Stimulated activated CD4-positive, alpha-beta T cell treated with anti-CD3 and anti-CD28 coated beads, TNF-alpha, amount 100 ng/mL, for 24 hours (primary cell): ENCODE measurements at regions not wholly inside any gene's neighbourhood (a gene's known extent, or its start where the extent isn't known, plus 50 kb on each side); places are given as distances from the start of the nearest gene placed in this dataset.
"Not testable (repeated sequence)": the region's sequence is repeated elsewhere in the genome, so short reads cannot be mapped to it uniquely, and the experiment has no call there.

ENCODE experiments used
- DNase-seq, 3 experiments: peaks; one replicate each; pipeline ENCODE4 v3.0.0-alpha.2; 2020; ENCODE audit warnings: low read depth in 3 of 3

DNA sequence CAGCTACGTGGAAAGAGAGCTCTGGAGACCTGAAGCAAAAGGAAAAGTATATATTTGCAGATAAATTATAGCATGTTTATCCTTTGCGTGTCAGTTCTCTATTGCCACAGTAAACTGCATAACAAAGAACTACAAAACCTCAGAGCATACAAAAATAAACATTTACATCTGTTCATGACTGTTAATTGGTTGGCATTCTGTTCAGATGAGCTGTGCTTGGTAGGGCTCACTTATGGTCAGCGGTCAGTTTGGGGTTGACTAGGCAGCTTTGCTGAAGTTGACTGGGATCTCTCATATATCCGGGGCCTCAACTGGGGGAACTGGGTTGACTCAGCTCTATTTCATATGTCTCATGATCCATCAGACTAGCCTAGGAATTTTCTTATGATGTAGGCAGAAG is 257.7 kb downstream of the TLE1 start:
- DNase-seq: no peak

DNA sequence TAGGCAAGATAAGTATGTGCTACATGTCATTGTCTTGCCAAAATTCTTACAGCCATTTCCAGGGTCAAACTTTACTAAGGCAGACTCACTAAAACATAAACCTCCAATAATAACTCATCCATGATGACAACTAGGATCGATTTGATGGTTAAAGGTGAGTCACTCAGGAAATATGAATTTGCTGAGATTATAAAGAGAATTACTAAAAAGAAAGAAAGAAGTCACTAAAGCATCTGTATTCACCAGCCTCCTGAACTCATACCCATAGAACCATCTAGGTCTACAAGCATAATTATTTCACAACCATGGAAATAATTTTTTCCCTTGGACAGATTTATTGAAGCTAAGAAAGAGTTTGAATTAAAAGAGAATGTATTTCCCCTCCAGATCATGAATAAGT is 258.6 kb downstream of the TLE1 start:
- DNase-seq: no peak

DNA sequence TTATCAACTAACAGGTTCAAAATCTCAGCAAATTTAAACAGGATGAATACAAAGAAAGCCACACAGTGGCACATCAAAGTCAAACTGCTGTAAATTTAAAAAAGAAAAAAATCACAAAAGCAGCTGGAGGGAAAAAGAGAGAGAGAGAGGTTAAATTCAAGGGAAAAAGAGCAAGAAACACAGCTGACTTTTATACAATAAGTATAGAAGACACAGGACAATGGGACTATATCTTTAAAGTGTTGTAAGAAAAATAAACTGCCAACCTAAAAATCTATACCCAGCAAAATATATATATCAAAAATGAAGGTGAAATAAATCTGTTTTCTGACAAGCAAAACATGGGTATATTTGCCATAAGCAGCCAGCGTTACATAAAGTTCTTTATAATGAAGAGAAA is 261.5 kb downstream of the TLE1 start:
- no peak for DNase-seq

DNA sequence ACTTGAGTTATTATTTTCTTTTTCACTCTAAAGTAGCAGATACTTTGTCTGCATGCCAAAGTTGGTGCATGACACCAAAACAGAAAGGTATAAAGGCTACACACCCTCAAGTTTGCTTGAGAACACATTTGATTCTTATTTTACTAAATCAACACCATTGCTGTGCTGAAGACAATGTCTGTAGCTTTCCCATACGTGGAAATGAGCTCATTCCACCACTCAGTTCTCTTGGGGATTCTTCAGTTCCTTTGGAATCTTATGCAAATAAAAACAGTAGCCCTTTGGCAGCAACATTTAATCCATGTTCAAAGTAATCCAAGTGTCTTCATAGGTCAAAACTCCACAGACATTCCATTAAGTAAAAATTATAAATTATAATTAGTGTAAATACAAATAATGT is 264.9 kb downstream of the TLE1 start:
- DNase-seq: no peak

DNA sequence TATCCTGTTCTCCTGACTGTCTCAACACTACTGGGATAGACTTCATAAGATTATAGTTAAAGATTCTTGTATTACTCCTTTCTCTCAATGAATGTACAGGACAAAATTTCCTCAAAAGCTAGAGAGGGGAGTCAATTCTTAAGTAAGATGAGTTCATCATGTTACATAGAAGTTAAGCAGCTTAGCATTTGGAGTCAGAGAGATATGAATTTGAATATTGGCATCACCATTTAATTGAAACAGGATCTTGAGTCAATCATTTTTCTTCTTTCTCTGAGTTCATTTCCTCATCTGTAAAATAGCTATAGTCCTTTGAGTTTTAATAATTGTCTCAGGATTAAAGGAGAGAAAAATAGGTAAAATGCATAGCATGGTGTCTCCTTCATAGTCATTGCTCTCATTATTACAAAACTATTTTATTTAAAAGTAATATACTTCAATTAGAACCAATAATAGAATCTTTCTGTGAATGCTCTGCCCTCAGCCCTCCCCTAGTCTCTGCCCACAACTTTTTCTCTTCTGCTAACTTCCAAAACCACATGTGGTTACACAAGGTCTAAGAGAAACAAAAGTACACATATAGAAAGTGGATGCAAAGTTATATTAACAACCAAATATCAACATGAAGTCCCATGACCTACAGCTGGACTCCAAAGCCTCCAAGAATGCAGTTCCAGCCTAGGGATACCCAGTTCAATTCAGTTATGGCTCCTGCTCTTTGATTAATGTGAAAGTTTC is 265.6 kb downstream of the TLE1 start:
- DNase-seq: no peak

DNA sequence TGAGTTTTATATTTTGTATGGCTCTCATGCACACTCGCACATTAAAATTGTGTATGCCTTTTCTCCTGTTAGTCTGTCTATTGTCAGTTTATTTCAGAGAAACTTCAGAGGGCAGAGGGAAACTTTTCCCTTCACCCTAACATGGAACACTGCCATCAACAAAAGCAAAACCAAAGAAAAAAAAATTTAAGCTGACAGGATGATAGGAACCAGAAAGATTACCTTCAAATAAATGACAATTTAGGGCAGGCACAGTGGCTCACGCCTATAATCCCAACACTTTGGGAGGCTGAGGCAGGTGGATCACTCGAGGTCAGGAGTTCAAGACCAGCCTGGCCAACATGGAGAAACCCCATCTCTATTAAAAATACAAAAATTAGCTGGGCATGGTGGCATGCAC is 268.3 kb downstream of the TLE1 start:
- DNase-seq: not testable (repeated sequence)

DNA sequence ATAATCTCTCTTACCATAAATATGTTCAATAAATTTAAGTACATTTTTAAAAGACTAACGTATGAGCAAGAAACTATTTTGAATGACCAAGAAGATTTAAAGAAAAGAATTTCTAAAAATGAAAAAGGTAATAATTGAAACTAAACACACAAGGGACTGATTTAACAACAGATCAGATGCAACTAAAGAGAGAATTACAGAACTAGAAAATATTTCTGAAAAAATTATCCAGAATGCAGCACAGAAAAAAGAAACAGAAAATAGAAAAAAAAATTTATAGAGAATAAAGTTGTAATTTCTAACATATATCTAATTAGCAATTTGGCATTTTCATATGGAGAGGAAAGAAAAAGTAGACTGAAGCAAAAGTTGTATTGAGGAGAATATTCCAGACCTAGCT is 269.3 kb downstream of the TLE1 start:
- DNase-seq: no peak

DNA sequence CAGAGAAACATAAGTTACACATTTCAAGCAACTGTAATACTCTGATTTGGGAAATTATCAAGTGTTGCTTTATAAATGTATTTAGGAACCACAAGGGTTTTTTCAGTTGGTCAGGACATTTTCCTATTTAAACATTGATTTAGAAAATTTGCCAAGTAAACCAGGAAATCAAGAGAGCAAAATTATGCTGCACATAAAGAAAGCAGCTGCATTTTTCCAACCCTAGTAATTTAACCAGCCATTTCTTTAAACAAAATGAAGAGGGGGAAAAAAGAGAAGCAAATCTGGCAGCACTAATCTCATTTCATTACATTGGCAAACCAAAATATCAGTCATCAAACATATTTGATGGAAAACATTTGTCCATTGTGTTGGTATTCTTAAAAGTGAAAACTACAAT is 271.4 kb downstream of the TLE1 start:
- no peak for DNase-seq

DNA sequence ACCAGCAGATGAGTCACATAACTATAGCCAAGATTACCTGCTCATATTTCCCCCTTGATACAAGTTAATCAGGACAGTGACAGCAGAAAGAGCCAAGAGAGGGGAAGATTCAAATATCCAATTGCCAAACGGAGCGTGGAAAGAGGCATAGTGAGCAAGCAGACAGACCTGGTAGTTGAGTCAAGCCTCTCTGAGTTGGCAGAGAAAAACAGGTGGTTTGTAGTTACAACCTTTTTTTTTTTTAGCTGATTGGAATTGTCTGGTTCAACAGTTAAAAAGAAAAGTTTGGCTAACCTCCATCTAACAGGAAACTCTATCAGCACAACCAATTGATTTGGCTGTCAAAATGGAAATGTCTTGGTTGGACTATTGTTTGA is 272.1 kb downstream of the TLE1 start:
- no peak for DNase-seq

DNA sequence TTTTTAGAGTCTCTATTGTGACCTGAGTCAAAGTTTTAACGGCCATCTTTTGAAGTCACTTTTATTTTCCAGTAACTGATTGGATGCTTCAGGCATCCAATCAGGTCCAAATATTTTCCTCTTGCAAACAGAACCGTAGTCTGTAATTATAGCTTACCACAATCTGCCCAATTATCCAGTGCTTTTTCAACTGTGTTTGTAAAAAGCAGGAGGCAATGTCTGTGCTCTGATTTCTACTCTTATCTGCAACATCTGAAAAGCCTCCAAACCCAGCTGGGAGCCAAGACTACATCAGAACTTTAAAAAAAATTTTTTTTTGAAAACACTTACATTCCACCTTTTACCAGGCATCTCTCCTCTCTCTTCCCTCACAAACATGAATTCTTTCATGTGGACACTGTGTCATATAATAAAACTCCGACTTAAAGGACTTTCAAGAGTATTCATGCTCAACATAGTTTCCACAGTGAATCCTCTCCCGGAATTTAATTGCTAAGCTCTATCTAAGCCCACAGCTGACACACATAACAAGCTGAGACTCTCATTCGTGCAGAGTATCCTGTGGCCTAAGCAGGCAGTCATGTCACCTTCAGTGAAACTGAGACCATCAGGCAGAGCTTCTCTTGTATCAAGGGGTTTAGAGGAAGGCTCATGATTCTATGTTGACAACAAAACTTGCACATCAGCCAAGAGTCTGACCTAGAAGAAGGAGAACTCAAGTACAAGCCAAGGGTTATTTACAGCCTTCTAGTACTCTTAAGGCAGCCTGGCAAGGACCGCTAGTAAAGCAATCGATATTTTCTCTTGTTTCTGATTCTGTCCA is 272.7 kb downstream of the TLE1 start:
- no peak for DNase-seq

DNA sequence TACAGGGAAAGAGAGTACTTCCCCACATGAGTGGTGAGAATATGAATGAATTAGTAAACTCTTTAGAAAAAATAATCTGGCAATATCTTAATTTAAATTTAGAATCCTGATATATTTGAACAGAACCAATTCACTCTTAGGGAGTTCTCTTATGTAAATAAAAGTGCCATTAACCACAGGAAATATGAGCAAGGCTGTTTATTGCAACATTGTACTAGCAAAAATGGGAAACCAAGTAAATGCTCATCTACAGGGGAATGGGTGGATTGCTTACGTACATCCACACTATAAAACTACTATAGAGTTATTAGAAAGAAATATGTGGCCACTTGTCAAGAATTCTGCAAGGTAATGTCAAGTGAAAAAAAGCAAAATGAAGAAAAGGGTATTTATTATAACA is 274.5 kb downstream of the TLE1 start:
- no peak for DNase-seq

DNA sequence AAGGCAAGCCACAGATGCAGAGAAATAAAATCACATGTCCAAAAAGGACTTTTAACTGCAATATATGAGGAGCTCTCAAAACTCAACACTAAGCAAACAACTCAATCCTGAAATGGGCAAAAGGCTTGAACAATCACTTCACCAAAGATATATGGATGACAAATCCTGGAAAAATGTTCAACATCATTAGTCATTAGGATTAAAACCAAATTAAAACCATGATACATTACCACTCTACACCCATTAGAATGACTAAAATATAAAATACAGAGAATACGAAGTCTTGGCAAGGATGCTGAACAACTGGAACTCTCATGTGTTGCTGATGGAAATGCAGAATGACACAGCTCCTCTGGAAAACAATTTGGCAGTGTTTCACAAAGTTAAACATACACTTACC is 277.4 kb downstream of the TLE1 start:
- no peak for DNase-seq

DNA sequence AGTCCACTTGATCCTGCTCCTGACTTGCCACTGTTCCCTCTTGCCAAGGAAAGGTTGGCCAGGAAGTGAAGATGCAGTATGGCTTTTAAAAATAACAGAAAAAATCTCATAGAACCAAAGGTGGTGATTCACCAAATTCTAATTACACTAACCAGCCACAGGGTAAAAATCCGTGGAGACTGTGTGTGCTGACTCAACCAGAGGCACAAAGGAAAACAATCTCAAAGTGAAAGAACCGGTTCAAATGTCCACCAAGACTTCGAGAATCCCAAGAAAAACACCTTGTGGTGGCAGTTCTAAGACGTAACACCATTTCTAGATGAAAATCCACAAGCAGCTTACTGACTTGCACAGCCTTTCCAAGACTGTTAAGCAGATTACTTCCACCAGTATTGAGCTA is 279.1 kb downstream of the TLE1 start:
- DNase-seq: no peak

DNA sequence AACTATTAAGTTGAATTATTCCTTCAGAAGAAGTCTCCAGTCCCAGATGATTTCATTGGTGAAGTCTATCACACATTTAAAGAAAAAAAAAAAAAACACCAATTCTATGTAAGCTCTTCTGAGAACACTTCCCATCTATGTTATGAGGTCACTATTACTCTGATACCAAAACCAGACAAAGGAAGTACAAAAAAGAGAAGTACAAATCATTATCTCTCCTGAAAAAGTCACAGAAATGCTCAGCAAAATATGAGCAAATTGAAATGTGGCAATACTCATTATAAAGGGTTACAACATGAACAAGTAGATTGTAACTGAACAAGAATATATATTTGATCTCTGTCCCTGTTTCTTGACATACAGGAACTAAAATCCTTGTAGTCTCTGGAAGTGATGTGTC is 280.4 kb downstream of the TLE1 start:
- no peak for DNase-seq

DNA sequence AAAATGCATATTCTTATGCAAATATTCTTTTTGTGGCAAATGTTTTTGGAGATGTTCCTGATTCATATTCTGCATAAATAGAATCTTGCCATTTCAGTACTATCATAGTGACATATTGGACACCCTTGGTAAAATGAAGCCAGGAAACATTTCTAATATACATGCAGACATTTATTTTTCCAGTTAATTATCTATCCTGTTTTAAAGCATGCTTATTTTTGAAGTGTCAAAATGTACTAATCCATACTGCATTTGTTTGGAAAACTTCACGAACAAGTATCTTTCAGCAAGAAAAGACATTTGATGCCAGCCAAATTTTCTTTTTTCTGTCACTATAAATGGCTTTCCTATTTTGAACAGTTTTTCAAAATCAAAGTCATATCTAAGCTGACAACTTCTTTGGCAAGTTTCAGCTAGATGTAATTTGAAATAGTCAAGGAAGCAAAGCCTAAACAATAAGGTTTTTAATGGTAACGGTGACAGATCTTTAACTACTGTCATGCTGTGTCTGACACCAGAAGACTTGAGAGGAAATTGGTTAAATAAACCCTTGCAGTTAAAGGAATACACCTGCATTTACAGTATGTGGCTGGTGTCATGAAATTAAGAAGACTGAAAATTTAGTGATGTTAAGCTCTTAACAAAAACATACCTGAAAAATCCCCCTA is 284.3 kb downstream of the TLE1 start:
- DNase-seq: no peak

DNA sequence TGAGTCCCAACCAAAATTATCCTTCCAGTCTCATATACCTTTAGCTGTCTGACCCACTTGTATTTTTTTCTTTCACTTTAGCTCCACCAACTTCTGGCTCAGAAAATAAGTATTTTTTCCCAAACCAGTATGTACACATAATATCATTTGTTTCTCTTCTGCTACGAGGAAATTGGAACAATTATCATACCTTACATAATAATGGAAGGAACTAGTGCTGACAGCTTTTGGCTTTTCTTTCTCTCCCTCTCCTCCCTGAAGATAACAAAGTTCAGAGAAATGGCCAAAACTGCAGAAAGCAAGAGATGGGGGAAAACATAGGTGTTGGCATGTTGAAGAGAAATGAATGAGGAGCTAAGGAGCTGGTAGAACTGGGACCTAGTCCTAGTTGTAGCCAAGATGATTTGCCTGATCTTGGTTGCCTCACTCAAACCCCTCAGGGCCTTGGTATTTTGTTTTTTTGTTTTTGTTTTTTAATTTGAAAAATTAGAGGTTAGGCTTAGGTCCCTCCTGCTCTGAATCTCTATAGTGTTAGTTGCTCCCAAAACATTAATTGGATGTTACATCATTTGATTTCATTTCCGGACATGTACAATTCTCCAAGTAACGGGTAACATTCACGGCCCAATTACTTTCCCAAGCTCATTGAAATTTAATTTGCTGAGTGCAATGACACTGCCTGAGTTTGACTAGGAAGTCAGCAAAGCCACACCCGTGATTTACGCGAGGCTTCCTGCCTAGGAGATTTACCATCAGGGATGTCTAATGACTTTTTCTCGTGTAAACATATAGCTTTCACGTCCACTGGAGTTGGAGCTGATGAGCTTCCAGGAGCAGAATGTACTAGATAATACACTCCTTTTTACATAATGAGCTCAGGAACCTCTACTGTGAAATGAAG is 291.6 kb downstream of the TLE1 start:
- no peak for DNase-seq

DNA sequence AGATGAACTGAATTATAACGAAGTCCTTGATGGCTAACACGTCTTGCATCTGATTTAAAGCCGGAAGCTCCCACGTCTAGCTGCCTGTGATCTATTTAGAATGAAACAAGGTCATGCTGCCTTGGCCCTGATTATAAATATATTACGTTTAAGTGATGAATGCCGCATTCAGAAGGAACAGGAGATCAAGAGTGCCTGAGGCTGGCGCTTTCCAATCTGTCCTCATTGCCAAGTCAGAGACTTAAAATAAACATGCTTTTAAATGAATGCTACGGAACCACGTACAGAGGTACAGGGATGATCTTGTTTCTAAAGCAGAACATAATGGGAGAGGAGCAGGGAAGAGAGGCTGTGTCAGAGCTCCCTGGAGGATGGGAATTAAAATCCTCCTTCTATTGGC is 292.8 kb downstream of the TLE1 start:
- no peak for DNase-seq

DNA sequence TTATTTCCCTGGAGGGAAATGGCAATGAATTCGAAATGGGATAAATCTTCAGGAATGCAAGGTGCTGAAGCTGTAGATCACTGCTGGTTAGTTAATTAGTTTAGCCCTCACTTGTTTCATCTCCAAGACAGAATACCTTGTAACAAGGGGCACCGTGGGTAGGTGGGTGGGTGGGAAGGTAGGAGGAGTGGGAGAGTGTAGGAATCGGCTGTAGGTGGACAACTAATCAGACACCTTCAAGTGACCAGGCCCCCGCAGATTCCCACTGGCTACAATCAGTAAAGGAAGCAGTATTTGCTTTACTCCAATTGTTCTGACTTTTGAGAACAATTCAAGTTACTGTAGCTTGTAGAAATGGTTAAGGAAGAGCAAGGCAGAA is 293.7 kb downstream of the TLE1 start:
- DNase-seq: no peak

DNA sequence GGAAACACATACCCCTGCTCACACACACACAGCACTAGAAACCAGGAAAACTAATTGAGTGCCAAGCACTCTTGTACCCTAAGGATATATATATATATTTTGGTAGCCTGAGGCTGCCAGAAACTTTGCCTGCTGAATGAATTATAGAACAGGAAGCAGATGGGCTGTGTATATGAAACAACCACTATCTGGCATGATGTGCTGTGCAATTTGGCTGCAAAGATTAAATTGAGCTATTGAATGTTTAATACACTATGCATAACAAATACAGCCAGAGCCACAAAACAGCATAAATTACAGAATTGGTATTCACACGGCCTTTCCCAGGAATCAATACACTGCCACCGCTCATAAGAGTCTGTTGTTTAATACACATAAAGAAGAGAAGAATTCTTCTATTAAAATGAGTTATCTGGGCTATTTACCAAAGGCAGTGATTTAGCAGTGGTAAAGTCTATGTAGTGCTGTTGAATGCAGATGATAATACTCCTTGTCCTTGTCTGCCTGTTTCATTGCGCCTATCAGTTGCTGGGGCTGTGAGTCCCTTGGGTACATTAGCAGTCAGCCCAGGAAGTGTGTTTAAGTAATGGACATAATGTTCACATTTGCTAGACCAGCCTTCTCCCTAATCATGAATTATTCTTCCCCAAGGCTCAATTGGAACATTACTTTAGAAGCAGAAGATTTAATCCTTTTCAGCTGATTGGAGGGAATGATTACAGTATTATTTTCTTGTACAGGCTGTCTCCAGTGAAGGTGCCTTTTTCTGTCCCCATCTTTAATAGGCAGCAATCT is 294.3 kb downstream of the TLE1 start:
- no peak for DNase-seq

DNA sequence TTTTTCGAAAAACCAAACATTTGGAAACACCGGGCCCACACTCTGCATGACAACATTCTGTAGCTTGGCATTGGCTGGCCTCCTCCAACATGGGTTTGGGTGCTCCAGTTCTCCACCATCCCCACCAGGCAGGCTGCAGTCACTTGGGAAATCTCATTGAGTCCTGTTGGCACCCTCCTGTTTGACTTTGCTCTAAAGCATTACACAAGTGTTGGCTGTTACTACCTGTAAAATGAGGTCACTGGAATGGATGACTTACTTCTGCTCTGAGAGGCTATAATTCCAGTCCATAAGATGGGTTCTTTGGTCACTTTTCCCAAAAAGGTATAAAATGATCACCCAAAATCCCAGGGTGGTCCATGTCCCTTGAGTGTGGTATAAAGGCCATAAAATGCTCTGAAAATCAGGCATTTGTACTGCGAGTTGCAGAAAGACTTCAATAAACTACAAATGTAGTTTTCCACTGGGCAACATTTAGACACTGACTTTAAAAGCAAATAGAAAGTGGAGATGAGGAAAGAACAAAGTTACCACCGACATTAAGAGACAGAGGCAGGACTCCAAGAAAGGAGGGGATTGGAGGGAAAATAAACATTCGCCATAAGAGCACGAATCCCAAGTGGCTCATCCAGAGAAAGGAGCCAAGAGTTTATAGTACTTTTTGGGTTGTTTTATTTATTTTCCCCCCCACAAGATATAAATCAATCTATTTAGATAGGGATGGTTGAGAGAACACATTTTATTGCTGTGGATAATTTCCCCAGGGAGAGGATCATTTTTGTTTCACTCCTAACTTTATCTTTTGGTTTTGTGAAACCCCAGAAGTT is 295.1 kb downstream of the TLE1 start:
- no peak for DNase-seq
